CD4-positive, alpha-beta T cell treated with Interferon alpha-2 for 1 hour (primary cell): ENCODE measurements at regions not wholly inside any gene's neighbourhood (a gene's known extent, or its start where the extent isn't known, plus 50 kb on each side); places are given as distances from the start of the nearest gene placed in this dataset.

Experiments
- DNase-seq, 2 donors: peaks; one replicate each; pipeline ENCODE4 v3.0.0-alpha.2; 2020 to 2022

DNA sequence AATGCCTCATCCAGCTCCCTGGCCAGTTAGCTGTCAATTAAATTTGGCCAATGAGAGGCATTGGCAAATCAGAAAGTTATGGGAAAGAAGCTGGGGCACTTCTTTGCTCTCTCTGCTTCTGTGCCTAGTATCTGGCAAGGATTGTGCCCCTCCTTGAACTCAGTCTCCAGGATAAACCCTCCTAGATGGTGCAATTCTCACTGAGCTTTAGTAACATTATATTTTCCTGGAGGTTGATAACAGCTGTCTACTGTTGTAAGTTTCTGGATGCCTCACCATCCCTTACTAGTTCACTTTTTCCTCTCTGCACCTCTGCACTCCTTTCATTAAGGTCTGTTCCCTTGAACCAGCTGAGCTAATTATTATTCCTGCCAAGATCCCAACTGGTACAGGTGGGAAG lies 329.5 kb downstream of the MFSD1 start:
- DNase-seq: no peak

DNA sequence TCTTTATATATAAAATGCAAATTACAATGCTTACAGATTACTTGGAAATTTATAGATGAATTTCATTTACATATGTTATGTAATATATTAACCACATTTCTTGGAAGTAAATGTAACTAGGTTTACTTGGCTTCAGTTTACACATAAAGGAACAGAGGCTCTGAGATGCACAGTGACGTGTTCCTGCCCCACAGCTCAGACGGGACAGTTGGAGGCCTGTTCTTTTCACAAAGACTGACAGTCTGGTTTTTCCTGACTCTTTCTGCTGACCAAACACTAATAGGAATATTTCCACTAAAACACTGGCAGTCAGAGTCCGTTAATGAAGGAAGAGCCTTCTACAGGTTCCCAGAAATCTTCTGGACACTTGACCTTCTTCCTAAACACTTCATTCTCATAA lies 336.1 kb downstream of the MFSD1 start:
- no peak for DNase-seq

DNA sequence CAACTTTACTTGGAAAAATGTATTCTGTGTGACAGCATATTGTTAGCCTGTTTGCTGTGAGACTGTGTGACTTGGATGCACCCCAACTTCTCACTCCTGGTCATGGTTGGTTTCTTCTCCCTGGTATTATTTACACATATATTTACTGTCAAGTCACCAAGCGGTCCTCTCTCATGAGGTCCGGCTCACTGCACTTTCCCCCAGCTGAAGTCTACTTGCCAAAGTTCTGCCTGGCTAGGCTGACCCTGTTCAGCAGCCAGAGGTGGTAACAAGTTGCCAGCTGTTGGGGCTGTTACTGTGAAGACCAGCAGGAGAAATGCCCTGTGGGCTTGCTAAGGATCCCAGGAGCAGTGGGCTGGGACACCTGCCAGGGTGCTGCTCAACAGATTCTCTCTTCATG lies 337.5 kb downstream of the MFSD1 start:
- DNase-seq: no peak

DNA sequence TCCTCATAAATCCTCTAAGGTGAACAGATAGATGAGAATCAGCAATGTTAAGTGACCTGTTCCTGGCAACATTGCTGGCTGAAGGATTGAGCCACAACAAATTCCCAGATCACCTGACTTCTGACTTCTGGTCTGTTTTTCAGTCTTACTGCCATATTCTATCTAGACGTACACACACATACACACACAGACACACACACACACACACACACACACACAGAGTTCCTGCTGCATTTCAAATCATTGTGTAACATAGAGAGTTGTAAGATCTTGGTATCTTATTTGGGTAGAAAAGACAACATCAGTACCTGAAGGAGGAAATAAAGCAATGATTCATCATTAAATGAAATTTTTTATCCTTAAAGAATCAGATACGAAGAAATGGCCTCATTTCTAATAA lies 342.6 kb downstream of the MFSD1 start:
- no peak for DNase-seq

DNA sequence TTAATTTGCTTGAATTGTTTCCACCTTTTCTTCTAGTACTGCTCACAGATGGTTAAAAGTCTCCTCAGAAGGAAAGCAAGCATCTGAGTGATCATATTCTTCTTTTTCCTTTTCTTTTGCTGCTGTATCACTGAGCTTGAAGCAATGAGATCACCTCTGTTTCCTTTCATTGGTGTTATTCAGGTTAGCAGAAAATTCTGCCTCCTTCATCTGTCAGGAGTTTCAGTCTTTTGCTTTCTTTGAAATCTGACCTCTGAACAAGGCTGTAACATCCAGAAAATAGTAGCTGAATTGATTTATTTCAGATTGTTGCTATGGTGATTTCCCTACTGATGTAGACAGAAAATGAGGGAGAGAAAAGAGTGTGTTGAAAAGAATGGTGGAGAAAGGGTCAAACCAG lies 343.0 kb downstream of the MFSD1 start:
- no peak for DNase-seq

DNA sequence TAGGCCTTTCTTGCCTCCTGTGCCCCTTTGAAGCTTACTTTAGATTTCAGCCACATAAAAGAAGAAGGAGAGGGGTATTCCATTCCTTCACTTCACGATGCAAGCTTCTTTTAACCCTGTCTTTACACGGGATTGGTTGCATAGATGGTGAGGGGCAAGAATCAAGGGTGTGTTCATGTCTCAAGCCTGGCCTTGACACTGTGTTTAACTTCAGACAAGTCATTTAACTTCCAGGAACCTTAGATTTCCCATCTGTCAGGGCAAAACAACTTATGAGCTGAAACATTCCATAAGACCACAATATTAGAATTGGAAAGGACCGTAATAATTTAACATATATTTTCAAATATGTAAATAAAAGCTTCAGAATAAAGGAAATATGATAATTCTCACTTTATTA lies 344.5 kb downstream of the MFSD1 start:
- DNase-seq: no peak

DNA sequence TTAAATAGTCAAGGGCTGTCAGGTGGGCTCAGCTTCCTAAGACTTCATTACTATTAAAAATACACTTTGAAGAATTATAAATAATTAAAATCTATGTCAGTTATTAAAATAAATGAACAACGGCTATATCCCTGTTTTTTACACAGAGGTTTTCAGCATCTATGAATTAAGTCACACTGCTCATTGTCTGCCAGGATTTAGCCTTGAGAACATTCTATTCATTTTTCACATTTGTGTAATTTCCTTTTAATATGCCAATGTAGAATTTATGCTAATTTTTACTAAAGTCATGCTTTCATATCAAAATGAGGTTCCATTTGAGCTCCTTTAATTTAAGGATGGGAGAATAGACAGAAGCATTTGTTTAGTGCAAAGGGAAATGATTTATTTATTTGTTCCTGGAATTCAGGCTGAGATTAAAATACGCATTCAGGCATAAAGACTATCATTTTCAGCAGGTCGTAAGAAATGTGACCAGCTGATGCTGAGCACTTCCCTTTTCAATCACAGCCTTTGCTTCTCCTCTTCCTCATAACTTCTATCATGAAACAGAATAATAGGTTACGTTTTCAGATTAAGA lies 345.1 kb downstream of the MFSD1 start:
- DNase-seq: no peak

DNA sequence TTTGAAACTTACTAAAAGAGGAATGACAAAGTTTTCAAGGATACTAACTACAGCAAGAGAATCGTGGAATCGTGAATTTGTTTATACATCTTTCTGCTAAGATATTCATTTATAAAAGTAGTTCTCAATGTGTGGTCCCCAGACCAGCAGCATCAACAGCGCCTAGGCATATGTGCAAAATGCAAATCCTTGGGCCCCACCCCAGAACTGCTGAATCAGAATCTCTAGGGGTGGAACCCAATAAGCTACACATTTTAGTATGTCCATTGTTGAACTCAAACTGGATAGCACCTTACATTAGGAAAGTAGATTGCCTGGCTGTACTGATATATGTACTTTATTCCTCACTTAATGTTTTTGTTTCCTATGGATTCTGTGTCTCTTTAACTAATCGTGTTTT lies 346.0 kb downstream of the MFSD1 start:
- DNase-seq: no peak

DNA sequence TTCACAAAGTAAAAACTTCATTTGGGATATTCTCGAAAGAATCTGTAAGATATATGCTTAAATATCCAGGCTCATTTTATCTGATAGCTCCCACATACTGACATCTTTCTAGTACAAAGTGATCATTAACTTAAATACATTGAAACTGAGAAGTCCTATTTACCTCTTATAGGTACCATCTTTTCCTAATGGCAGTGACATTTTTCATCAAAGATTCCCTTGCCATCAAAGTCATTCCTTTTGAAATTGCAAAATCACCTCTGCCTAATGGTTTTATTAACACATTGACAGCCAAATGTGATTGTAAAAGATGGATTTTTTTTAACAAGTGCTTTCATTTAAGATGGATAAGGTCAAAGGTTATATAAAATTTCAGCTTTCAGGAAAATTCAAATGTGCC lies 346.6 kb downstream of the MFSD1 start:
- no peak for DNase-seq

DNA sequence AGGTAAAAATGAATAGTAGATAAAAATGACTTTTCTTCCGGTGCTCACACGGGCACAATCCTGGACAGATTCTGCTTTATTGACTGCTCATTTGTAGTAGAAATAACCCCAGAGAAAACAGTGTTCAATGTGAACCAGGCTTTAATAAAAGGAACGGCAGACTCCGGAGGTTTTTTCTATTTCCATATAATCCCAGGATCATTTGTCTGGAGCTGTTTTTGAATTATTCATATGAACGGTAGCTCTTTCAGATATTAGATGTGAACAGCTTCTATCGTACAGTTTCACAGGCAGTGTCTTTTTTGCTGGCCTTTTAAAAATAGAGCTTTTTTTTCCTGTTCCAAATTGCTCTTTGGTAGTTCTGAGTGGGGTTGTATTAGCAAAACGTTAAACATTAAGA lies 347.3 kb downstream of the MFSD1 start:
- no peak for DNase-seq

DNA sequence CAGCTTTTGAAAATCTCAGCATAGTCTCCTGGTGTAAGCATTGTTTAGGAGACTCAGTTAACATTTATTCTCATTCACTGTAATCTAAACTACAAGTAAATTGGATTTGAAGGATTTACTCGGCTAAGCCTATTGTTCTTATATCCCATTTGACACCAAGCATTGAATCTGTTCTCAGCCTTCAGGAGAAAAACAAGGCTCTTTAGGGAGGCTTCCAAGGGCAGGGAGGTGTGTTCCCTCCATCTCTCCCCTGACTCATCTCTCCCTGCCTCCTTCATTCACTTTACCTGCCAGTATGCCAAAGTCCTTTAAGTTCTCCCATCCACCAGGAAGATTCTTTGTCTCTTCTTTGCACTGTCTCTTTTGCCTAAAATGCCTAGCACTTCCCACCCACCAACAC lies 347.8 kb downstream of the MFSD1 start:
- no peak for DNase-seq

DNA sequence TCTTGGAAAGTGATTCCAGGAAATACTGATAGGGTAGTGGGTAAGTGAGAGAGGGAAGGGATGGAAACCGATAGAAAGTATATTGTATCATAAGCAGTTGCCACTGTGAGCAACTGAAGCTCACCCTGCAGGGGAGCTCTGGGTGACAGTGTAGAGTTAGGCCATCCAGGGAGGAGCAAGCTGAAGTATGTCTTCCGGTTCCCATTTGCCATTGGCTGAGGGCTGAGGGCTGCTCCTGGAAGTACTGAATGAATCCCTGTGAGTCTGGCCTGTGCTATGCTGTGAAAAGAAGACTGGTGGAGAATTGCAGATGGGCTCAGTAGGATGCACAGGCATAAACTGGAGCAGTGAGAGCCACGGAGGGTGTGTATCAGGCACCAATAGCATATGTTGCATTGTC lies 348.3 kb downstream of the MFSD1 start:
- DNase-seq: no peak

DNA sequence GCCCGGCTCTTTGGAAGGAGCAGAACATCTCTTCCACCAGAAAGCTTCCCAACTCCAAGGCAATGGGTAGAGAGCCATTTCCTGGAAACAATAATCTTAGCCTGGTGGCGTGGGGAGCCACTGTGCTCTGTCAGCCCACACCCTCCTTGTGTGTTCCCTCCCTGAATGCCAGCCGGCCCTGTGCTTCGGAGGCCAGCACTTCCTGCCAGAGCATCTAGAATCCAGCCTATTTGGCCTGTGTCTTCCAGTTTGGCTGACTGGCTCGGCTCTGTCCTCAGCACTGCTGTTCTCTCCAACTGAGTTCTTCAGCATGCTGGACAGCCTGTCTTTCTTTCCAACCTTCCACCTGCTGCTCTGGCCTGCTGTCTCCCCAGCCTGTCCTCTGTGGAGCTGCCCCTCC lies 349.3 kb downstream of the MFSD1 start:
- DNase-seq: no peak

DNA sequence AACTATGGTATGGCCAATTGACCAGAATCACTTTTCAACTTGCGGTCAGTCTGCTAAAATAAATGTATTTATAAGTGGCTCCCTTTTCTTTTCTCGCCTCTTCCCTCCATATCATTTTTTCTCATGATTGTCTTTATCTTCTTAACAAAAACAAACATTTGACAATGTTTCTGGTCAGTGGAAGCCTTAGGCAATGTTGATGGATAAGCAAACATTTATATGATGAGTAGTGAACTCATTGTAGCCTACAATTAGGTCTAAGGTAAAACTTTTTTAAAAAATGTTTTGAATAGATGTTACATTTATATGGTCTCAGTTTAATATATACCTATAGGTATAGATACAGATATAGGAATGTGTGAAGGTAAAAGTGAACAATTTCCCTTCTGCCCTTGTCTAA lies 355.4 kb downstream of the MFSD1 start:
- DNase-seq: no peak

DNA sequence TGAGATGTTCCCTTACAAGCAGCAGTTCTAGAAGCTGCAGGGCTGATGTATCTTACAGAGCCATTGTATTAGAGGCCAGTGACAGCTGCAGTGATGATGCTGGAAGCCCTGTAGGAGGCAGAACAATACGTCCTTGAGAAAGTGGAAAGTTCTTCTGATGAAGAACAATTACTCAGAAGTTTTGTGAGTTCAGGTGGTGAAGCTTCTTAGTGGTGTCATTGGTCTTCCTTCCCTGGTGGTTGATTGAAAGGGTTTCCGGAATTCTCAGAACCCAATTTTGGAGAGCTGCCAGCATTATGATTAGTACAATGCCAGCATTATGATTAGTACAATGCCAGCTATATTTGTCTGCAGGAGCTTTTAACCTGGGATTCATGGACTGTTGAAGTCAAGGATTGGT lies 356.4 kb downstream of the MFSD1 start:
- no peak for DNase-seq

DNA sequence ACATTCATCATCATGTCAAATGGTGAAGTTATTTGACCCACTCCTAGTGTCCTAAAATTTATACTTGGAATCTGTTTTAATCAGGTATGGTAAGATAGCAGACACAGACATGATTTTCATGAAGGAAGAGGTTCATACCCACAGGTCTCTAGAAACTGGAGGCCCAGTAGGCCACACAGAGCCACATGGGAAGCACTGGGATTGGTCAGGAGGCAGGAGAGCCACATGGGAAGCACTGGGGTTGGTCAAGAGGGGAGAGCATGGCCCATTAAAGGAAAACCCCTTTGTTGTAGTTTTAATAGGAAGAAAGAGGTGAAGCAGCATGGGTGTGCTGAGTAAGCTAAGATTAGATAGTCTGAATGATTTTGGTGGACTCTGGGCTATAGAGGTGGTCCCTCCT lies 356.9 kb downstream of the MFSD1 start:
- DNase-seq: no peak

DNA sequence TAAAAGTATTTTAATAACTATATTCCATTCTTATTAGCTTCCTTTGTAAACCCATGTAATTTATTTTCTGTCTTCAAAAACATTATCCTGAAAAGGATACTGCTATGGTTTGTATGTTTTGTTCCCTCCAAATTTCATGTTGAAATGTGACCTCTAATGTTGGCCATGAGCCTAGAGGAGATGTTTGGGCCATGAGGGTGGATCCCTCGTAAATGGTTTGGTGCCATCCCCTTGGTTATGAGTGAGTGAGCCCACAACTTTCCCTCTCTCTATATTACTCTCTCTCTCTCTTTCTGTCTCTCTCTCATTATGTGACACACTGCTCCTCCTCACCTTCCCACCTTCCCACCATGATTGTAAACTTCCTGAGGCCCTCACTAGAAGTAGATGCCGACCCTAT lies 357.7 kb downstream of the MFSD1 start:
- DNase-seq: no peak

DNA sequence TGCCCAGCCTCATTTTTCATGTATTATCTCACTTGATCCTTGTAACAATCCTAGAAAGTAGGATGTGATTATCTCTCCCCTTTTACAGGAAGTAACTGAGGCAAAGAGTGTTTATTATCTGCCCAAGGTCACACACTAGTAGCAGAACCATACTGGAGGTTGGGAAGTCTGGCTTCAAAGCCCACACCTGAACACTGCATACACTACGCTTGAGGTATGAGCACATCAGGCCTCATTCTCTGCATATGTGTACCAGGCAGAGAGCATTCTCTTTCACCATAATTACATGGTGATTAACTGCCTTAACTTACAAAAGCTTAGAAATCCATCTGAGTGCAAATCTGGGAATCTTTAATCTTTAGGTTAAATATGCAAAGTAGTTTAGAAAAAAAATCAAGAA lies 361.8 kb downstream of the MFSD1 start:
- DNase-seq: no peak

DNA sequence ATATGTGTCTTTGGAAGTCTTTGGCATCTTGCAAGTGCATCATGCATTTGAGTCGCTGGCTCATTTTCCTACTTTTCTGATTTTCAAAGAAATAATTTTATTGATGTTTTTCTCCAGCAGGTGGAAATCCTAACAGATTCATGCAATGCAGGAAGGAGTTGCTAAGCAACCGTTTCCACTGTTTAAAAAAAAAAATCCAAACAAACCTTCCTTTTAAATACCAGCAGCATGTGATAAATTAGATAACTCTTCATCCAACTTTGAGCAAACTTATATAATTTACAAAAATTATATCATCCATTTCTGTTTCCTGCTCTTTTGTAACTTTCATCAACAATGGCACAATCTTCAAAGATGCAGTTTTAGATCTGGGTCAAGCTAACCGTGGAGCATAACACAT lies 364.1 kb downstream of the MFSD1 start:
- no peak for DNase-seq

DNA sequence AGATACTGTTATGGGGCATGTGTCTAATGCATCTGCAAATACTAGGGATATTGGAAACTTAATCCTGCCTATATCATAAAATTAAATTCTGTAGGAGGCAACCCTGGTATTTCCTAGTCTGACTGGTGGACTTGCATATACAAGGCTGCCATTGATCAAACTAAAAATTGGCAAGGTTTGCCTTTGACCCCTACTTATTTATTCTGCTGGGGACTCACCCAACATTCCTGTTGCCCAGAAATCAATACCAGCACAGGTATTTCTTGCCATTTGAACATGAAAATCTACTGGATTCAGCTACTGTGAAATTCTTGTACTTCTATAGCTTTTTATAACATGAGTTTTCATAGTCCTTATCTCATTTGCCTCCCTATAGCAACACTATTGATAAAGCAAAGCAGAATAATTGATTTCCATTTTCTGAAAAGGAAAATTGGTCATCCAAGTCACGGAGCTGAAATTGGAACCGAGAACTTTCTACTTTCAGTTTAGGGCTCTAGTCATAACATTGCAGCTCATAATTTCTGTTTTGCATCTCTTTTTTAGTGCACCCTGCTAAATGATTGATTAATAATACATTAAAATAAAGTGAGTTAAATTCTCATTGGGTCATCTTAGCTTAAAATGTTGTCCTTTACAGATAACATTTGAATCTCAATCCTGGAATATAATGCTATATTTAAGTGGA lies 365.2 kb downstream of the MFSD1 start:
- DNase-seq: no peak

DNA sequence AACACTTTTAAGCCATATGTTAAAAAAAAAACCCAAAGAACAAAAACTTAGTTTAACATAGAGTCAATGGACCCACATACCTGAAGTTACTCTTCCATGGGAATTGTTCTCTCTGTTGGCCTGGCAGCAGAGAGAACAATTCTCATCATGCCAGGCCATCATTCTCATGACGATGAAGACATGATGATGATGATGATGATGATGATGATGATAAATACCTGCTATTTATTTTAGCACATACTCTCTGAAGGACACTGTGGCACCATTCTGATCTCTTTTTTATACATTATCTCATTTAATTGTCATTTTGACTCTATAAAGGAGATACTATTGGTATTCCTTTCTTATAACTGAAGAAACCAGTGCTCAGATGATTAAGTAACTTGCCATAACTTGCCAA lies 366.9 kb downstream of the MFSD1 start:
- no peak for DNase-seq

DNA sequence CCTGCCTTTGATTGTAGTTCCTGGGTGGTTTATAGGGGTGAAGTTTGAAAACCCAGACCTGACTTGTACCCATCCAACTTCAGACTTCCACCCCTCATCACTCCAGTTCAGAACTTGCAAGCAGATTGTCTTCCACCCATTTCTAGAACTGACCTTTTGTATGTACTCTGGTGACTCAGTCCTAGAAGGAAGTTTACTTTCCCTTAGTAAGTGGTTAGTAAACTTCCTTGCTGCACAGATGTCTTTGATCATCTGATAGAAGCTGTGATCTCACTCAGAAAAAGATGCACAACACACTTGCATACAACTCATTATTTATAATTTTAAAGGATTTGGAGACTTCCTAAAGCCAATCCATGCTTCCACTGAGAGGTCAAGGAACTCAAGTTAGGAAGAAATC lies 368.0 kb downstream of the MFSD1 start:
- no peak for DNase-seq

DNA sequence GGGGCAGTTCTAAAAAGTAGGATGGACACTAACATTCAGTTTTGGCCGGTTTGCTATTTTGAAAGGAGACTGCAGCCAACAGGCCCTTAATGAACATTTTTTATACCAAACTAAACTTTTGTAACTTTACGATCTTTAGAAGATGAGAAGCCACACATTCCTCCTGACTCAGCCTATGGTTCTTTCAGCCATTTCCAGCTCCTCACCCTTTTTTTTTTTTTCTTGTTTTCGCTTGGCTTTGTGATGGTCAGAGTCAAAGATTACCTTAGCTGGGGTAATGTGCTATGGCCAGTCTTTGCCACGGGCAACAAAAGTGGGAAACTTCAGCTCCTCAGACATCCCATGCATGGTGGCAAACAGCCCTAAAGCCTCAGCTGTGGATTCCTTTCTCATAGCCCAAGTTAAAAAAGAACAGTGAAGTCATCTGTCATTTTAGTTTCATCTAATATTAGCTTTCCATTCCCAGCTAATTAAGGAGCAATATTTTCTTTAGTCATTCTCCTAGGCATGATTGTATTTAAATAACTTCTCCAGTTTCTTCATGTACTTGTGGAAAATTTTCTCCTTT lies 368.7 kb downstream of the MFSD1 start:
- DNase-seq: no peak

DNA sequence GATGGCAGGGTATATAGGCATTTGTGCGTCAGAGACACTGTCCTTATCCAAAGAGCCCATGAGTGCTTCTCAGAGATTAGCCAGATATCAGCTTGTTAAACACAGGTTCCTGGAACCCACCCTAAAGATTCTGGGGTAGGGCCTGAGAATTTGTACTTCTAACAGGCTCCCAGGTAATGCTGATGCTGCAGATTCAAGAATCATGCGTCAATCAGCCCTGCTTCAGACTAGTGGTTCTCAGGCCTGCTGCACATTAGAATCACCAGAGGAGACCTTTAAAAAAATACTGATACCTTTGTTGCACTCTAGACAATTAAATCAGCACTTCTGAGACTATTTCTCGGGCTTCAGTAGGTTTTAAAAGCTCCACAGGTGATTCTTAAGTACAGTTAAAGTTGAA lies 369.5 kb downstream of the MFSD1 start:
- no peak for DNase-seq

DNA sequence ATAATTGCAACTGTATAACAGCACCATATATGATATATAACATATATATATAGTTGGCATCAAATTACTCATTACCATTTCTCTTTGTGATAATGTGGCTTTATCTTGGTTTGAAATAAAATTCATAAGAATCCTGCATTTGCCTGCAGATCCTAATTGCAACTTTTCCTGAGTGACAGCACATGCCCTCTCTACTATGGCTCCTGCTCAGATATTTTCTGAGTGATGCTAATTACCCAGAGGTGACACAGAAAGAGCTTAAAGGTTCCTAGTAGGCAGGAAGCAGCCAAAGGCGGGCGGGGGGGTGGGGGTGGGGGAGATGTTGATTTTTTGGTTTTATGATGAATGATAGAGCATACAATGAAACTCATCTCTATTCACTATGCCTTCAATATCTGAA lies 370.6 kb downstream of the MFSD1 start:
- no peak for DNase-seq
